NCI-H1417 treated with DMSO at 0.1 percent for 48 hours (cell line): ENCODE measurements at regions not wholly inside any gene's neighbourhood (a gene's known extent, or its start where the extent isn't known, plus 50 kb on each side); places are given as distances from the start of the nearest gene placed in this dataset.

Experiments
- DNase-seq: peaks from one replicate; lab custom pipeline; 2025; lab: John Stamatoyannopoulos, UW

DNA sequence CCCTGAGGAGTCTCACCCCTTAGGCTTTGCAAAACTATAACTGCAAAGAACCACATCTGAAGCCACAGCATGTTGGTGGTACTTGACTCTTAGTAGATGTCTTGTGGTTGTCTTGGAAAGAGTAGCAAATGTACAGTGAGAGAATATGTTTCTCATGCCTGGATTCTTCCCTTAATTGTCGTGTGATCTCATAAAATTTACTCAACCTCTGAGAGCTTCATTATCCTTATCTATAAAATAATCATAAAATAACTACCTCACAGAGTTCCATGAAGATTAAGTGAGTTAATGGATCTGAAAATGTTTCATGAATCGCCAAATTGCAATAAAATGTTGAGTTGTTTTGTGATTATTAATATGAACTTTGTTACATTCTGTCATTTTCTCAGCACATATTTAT, 491.5 kb downstream of the METTL15 start:
- DNase-seq, result no peak

DNA sequence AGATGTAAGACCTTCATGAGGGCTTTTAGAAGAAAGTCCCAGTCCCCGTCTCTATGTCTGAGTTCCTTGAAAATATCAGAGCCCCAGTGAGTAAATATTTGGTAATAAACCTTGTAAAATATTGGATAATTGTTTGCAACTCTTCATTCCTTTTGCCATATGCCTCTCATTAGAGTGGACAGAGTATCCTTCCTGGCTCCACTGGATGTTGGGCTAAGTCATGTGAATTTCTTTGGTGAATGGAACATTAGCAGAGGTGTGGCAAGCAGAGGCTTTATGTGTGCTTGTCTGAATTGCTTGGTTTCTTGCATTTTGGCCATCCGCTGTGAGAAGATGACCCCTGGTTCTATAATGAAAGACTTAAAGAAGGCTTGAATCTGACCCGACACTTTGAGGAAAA, 490.3 kb downstream of the METTL15 start:
- DNase-seq, result no peak

DNA sequence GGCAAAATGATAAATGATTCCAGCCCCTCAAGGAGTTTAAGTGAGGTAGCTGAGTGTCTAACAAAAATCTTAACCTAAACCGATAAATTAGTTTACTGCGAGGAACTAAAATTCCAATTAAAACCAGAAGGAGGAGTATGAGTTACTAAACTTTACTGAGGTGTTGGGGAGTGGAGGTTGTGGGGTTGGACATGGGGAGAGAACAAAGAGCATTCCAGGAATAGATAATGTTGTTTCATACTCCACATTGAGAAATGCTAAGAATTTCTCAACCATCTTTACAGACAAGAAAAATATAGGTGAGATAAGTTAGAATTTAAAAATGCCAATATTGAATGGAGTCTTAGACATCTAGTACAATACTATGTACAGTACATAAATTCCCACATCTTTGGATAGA, 488.6 kb downstream of the METTL15 start:
- DNase-seq, result no peak

DNA sequence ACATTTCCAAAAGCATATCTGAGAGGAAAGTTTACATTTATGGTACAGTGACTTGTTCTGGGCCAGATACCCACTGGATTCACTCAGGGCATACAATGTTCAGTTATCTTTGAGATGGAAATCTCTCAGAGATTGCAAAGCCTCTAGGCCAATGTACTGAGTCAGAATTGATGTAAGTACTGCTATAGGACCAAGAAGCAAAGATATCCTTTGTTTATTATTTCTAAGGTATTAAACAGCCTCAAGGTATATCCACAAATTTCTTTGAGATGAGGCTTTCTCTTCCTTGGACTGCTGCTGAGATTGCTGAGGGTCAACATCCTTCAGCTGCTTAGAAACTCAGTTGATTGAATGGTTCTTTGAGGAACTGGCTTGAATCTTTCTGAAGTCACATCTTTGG, 484.0 kb downstream of the METTL15 start:
- no peak for DNase-seq

DNA sequence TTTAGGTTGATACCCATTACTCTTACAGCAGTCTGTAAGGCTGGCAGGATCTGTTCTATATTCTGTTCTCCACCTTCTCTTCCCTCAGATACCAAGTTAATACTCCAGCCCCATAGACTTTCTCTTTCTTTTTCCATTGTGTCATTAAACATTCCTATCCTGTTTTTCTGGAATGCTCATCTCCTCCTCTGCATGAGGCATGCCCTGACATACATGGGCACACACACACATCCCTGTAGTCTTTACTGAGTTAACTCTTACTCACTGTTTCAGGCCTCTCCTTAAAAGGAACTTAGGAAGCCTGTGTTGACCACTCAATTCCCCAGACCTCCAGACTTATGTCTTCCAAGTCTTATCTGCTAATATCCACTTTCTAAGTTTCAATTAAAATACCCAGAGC, 476.8 kb downstream of the METTL15 start:
- no peak for DNase-seq

DNA sequence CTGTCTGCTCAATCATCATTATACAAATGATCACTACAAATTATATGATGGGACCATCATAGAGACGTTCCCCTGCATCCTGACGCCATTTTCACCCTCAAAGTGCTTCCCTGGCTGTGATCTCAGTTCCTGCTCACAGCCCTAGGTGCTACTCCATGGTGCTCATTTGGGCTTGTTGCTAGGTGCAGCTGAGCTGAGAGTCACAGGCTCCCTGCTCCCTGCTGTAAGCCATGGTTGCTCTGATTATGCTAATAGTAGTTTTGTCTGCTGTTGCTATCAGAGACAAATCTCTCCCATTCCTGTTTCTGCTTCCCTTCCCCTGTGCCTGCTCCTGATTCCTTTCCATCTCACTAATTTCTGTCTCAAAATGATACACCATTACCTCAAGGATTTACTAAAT, 474.3 kb downstream of the METTL15 start:
- DNase-seq, result no peak

DNA sequence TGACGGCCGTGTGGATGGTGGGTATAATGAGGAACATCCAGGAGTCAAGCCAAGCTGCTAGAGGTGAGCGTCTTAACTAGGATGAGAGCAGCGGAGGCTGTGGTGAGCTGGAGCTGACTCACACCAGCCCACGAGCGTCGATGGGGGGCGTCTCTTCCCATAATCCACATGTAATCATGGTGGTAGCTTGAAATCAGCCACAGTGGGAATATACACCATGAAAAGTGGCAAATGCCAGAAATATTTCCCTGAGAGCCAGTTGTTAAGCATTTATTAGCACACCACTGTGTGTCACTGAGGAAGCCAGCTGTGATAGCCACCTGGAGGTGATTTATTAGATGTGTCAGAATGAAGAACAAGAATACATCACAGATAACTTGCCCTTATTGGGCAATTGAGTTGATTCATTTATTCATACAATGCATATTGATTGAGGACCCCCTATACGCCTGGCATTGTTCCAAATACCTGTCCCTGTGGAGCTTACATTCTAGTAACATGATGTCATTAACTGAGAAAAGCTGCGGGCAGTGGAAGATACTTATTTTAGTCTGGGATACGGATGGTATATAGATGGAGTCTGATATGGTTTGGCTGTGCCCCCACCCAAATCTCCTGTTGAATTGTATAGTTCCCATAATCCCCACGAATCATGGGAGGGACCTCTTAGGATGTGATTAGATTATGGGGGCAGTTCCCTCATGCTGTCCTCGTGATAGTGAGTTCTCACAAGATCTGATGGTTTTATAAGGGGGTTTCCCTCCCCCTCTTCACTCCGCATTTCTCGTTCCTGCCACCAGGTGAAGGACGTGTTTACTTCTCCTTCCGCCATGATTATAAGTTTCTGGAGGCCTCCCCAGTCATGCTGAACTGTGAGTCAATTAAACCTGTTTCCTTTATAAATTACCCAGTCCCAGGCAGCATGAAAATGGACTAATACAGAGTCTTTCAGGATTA, 473.4 kb downstream of the METTL15 start:
- no peak for DNase-seq

DNA sequence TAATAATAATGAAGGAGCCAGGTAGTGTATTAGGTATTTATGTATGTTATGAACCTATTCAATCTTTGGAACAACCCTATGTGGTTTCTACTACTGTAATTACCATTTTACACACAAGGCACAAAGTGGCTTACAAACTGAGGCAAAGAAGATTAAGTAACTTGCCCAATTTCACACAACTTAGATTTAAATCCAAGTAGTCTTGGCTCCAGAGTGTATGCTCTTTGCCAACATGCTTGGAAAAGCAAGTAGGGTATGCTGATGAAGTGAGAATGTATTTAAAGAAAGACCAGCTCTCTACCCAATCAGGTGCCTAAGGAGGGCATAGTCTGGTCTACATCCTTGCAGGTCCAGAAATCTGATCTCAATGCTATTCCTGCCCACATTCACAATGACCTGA, 463.2 kb downstream of the METTL15 start:
- DNase-seq, result no peak

DNA sequence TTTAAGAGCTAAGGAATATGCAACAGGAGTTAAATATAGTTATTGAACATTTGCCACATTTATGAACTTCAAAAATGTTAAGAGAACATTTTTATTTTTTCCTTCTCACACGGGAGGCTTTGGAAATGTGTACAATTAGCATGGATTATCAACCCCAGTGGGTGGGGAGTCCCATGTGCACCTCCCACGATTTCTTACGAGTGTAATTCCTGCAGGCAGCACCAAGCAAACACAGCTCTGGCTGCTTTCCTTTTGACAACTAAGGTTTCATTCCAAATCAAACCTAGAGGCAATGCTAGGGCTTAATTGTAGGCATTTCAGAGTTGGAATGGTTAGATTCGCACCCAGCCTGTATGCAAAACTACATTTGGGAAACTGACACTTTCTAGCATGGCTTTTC, 460.9 kb downstream of the METTL15 start:
- DNase-seq, result no peak

DNA sequence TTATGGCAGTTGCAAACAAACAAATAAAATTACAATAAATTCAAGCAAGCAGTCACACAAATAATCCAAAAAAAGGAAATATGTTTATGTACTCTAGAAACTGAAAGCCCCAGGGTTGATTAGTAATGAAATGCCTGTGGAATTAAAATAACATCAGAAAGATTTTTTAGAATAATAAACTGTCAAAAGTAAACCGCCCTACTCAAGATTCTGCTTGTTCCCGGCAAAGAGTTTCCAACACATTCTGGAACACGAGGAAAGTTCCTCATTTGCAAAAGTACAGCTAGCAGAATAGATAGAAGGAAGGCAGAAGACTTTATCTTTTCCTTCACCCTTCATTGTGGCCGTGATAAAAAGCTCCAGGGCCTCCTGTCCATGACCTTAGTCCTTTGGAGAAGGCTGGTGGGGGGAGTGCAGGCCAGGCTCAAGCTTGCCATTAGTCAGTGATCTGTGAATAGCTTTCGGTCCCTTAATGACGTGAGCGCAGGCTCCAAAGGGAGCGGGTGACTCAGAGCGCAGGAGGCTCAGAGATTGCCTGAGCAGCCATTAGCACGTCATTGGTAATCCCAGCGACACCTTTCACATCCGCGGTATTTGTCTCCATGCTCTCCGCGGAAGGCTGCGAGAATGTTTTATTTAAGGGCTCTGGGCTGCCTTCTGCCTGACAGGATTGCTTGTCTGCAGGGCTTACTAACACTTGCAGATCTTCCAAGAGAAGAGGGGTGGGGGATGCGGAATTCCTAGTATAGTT, 458.3 kb downstream of the METTL15 start:
- no peak for DNase-seq

DNA sequence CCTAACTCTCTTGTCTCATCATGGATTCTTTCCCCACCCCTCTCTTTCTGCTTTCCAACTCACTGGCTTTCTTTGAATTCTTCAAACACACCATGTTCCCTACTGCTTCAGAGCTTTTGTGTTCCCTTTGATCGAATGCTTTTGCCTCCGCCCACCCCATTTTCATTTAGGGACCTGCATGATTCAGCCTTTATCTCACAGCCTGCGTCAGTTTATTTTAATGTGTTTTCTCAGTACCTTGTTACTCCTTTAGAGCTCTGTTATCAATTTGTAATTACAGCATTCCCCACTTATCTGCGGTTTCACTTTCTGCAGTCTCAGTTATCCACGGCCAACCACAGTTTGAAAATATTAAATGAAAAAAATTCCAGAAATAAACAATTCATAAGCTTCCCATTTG, 451.3 kb downstream of the METTL15 start:
- DNase-seq, result no peak

DNA sequence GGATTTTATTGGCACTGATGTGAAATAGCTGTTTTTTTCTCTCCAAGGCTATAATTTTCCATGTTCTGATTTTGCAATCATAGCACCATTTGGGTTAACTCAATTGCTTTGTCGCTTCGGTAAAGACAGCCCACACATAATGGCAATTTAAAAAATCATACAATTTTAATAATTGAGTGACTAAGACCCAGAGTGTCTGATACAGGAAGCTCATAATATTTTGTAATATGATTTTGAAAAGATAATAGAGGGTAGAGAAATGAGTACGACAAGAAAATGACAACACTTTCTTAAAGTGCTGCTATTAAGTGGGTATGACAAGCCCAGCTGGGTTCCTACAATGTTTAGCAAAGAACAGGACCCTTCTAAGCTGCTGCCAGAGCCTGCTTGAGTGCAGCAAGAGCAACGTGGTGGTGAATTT, 439.1 kb downstream of the METTL15 start:
- no peak for DNase-seq

DNA sequence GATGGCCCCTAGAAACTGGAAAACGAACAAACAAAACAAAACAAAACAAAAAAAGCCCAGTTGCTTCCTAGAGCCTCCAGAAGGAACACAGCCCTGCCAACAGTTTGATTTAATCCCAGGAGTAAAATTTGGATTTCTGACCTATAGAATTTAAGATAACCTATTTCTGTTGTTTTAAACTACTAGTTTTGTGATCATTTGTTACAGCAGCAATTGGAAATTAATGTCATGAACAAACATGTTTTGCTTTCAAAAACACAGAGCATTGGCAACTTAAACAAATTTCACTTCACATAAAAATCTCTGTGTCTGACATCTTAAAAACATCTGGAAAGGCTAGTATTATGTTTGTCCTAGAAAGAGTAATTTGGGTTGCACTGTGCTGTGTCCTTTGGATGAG, 437.3 kb downstream of the METTL15 start:
- DNase-seq, result no peak

DNA sequence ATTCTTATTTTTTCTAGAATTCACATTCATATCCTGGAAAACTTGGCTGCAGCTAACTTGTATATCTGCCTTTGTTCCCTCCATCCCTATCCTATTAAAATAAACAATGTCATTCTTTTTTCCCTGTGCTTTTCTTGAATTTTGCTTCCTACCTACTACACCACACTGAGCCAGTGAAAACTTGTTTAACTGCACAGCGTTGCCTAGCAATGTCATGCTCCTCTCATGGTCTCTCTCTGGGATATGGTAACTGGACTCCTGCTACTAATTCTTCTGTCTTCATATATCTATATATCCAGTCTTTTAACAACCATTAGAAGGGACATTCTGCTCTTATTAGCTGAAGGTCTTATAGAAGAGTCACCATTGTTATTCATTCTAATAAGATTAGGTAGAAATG, 434.4 kb downstream of the METTL15 start:
- peak; percentile 75 for DNase-seq

DNA sequence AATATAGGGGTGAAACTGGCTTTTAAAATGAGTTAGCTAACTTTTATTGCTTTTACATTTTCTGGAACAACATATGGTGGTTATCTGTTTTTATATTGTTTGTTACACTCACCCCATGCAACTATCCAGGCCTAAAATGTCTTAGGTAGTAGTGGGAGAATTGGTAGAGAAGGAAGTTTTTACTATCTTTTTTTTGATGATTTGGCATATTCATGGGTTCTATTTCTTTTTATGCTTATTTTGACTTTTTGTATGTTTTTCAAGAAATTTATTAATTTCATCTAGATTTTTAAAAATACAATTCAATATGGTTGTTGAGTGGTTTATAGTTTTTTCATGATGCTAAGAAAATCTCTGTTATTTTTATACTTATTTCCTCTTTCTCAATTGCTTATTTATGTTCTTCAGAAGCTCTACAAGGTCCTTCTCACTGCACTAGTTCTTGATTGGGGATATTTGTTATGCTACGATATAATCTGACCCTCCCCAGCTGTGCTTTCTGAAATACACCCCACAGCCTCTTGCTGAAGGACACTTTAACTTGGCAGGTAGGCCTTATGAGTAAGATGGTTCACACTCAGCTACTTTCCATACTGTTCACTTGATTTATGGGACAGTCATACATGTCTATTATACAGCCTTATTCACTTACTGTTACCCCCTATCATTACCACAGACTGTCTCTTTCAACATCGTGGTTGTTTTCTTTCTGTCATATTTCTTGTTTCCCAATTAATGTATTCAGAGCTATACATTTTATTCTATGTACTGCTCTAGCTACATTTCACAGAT, 431.2 kb downstream of the METTL15 start:
- DNase-seq, result no peak

DNA sequence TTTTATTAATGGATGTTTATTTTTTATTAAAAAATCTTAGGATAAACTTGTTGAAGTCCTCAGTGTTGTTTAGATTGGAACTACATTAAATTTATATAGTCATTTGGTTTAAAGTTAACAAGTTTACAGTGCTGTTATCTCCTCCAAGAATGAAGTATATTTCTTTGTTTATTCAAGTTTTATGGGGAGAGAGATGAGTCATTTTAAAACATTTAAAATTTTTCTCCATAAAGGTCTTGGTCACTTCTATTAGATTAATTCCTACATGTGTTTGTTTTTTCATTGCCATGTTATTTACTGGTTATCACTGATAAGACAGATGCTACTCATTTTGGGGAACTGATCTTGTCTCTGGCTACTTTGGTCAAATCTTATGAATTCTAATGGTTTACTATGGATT, 429.6 kb downstream of the METTL15 start:
- no peak for DNase-seq

DNA sequence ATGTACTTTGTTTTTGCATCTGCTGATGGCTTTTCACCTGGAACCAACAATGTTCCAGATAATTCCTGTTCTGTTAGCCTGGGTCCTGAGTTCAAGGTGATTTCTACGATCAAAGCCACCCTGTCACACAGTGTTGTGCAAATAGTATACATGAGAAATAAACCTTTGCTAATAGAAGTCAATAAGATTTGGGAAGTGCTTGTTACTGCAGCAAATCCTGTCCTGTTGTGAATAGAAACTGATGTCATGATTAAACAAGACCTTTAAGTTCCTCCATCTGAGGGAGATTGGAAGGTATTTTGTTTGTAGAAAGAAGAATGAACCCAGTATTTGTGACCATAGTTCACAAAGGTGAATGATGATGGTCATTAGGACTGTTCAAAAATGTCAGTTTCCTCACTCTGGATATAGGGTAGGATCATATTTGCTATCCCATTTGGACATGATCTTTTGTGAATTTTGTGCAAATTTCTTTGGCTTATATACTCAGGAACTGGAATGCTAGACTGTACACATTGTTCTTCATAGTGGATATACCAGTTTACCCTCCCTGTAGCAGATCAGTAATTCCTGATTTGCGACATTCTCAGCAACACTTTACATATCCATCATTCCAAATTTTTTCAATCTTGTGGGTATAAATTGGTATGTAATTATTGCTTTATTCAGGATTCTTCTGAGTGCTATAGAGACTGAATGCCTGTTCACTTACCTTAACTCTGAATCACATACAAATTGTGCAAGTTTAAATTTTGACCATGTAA, 428.5 kb downstream of the METTL15 start:
- no peak for DNase-seq

DNA sequence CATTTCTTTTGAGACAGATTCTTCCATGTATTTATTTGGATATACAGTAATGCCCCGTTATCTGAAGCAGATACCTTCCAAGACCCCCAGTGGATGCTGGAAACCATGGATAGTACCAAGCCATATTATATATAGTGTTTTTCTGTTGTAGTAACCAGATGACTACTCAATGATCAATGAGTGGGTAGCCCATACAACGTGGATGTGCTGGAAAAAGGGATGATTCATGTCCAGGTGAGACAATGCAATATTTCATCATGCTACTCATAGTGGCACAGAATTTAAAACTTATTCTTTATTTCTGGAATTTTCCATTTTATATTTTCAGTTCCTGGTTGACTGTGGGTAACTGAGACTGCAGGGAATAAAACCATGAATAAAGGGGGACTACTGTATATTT, 427.5 kb downstream of the METTL15 start:
- DNase-seq, result no peak

DNA sequence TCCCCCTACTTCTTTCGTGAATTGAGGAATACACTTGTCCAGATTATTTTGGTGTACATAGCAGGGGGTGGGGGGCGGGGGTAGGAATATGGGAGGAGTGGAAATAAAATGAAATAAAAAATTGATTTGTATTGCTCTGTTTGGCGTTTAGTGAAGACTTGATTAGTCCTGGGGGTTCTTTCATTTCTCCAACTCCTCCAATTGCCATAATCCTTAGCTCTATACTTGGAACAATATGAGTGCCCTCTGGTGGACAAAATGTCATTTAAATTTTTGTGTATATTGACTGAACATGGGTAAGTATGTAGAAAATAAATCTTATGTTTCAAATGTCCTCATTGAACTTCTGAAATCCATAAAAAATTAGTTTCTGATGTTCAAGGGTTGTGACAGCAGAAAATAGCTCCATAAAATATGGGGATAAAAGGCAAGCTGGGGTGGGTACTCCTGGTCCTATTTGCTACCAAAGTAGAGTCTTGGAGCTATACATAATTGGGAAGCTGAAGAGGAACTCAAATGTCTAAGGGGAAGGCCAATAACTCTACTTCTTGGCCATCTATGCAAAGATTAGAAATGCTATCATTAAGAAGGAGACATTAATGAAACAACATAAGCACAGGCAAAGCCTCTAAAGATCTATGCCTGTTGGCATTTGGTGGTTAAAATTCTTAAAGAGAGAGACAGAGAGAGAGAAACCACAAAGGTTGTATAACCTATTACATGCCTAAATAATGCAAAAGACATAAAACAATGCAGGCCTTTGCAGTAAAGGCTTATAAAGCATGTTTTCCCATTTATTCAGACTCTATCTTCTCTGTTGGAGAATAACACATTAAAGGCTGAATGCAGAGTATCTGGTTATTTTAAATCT, 421.6 kb downstream of the METTL15 start:
- no peak for DNase-seq

DNA sequence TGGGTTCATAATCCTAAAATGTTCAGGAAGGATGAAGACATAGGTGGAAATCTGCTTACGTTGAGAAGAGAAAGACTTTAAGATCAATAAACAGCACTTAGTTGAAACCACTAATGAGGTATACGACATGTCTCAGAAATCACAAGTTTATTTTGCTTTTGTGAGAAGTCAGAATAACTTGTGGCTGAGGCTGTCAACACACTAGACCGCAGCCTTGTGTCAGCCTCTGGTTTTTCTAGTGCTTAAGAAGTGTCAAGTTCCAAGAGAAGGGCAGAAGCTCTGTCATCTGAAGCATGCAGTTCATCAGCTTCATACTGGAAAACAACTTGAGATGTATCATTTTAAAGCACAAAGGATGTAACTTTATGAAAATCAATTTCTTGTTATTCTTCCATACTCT, 420.9 kb downstream of the METTL15 start:
- no peak for DNase-seq

DNA sequence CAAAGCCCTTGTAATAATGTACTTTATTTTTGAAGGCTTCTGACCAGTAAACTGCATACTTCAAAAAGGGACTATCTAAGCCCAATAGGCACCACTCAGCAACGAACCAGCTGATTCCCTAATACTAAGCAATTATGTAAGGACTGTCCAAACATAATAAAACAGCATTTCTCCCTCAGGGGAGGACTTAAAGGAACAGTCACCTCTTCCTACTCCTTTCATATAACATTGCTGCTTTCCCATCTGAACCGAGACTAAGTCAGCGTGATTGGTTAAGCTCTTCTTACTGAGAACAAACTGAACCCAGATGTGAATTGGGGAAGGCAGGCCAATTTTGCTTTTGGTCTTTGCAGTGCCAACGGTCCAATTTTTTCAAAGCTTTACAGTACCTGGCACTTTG, 420.0 kb downstream of the METTL15 start:
- DNase-seq, result no peak
